ENCODE measurements at regions not wholly inside any gene's neighbourhood (a gene's known extent, or its start where the extent isn't known, plus 50 kb on each side); places are given as distances from the start of the nearest gene placed in this dataset.

- no peak for TF ChIP-seq MAX (IDR thresholded peaks at IDR 0.05)
- TF ChIP-seq CTCF (IDR thresholded peaks at IDR 0.05; ENCODE audit: low read depth, low read length, missing input control): no peak
- no peak for TF ChIP-seq ZBTB33 (IDR thresholded peaks at IDR 0.05)
- TF ChIP-seq FOXA1 (IDR thresholded peaks at IDR 0.05): no peak
- no peak for TF ChIP-seq GABPA (IDR thresholded peaks at IDR 0.05 in 1 of 2, conservative IDR thresholded peaks at IDR 0.05 in 1 of 2)
- no peak for TF ChIP-seq SP1 (IDR thresholded peaks at IDR 0.05)
- no peak for TF ChIP-seq RAD21 (IDR thresholded peaks at IDR 0.05)
- no peak for TF ChIP-seq FOXA2 (IDR thresholded peaks at IDR 0.05)
- TF ChIP-seq REST (IDR thresholded peaks at IDR 0.05): no peak
- TF ChIP-seq EGR1 (IDR thresholded peaks at IDR 0.05; ENCODE audit: low read depth in 2 of 2): no peak
- no peak for TF ChIP-seq RXRA (IDR thresholded peaks at IDR 0.05)
- Histone ChIP-seq H3K27ac (ENCODE audit: low read depth in 1 of 2, low read length in 2 of 2) (no peak overlapping the region), H3K4me1 (ENCODE audit: control insufficient read depth in 4 of 4, insufficient read depth in 4 of 4, low read length in 3 of 4) (no peaks in the 10 kb centered on the region), H3K9ac (ENCODE audit: low read depth in 1 of 2, low read length in 2 of 2) (no peak overlapping the region), H3K9me3 (ENCODE audit: control insufficient read depth in 4 of 4, low read length in 3 of 4) (no peaks in the 10 kb centered on the region), H3K4me3 (ENCODE audit: low read depth in 1 of 3, low read length in 3 of 3) (no peak overlapping the region), H3K36me3 (ENCODE audit: control insufficient read depth in 4 of 4, insufficient read depth in 3 of 4, low read depth in 1 of 4, low read length in 3 of 4) (no peaks in the 10 kb centered on the region), H3K27me3 (ENCODE audit: control insufficient read depth in 4 of 4, insufficient read depth in 4 of 4, low read length in 3 of 4) (peaks cover 0 to 7% (median 0%) of the 10 kb centered on the region in 4 donors)
- DNase-seq (ENCODE audit: low spot score): no peak
- WGBS: 68% methylated on average over 4 of the region's 4 CpGs
Observed at GRCh38 chr20:5470458-5470857, 140.3 kb downstream of the GPCPD1 start.

- Histone ChIP-seq H3K27ac (ENCODE audit: low read depth in 1 of 2, low read length in 2 of 2) (no peak overlapping the region), H3K4me3 (ENCODE audit: low read depth in 1 of 3, low read length in 3 of 3) (no peak overlapping the region), H3K9me3 (ENCODE audit: control insufficient read depth in 4 of 4, low read length in 3 of 4) (no peaks in the 10 kb centered on the region), H3K36me3 (ENCODE audit: control insufficient read depth in 4 of 4, insufficient read depth in 3 of 4, low read depth in 1 of 4, low read length in 3 of 4) (no peaks in the 10 kb centered on the region), H3K4me1 (ENCODE audit: control insufficient read depth in 4 of 4, insufficient read depth in 4 of 4, low read length in 3 of 4) (no peaks in the 10 kb centered on the region), H3K9ac (ENCODE audit: low read depth in 1 of 2, low read length in 2 of 2) (no peak overlapping the region), H3K27me3 (ENCODE audit: control insufficient read depth in 4 of 4, insufficient read depth in 4 of 4, low read length in 3 of 4) (peaks cover 0 to 10% (median 0%) of the 10 kb centered on the region in 4 donors)
- WGBS: 63% methylated on average over 3 of the region's 3 CpGs
- no peak for TF ChIP-seq SP1 (IDR thresholded peaks at IDR 0.05)
- TF ChIP-seq CTCF (IDR thresholded peaks at IDR 0.05; ENCODE audit: low read depth, low read length, missing input control): no peak
- DNase-seq (ENCODE audit: low spot score): no peak
Observed at GRCh38 chr20:5469111-5469510, 141.7 kb downstream of the GPCPD1 start.

Data from liver (tissue), 8 donors.